ENCODE measurements at regions not wholly inside any gene's neighbourhood (a gene's known extent, or its start where the extent isn't known, plus 50 kb on each side); places are given as distances from the start of the nearest gene placed in this dataset.
"Not testable (repeated sequence)": the region's sequence is repeated elsewhere in the genome, so short reads cannot be mapped to it uniquely, and the experiment has no call there.

DNA sequence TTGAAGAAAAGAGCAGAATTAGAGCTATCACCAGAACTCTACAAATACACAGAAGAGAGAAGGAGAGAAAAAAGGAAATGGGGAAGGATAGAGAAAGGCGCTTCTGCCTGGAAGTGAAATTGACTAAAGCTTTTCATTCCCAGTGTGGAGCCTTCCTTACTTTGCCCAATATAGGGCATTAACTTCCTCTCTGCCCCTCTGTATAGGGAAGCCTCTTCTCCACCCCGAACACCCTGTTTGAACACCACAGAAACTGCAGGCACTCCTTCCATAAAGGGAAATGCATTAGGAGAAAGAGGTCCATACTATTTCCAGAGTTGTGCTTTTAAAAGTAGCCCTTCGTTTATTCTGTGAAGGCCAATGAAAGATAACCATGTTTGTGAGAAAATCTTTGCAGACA is 248.5 kb downstream of the RAP2B start:
- no peak for TF ChIP-seq POLR2A (IDR thresholded peaks at IDR 0.05)
- TF ChIP-seq, protein P1, sequence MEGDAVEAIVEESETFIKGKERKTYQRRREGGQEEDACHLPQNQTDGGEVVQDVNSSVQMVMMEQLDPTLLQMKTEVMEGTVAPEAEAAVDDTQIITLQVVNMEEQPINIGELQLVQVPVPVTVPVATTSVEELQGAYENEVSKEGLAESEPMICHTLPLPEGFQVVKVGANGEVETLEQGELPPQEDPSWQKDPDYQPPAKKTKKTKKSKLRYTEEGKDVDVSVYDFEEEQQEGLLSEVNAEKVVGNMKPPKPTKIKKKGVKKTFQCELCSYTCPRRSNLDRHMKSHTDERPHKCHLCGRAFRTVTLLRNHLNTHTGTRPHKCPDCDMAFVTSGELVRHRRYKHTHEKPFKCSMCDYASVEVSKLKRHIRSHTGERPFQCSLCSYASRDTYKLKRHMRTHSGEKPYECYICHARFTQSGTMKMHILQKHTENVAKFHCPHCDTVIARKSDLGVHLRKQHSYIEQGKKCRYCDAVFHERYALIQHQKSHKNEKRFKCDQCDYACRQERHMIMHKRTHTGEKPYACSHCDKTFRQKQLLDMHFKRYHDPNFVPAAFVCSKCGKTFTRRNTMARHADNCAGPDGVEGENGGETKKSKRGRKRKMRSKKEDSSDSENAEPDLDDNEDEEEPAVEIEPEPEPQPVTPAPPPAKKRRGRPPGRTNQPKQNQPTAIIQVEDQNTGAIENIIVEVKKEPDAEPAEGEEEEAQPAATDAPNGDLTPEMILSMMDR (IDR thresholded peaks at IDR 0.05) = no peak
- no peak for DNase-seq
- Histone ChIP-seq H3K4me1 (replicated peaks in 1 of 2) (no peaks in the 10 kb centered on the region), H3K9me3 (replicated peaks in 1 of 3) (no peaks in the 10 kb centered on the region), H3K27ac (no peak overlapping the region), H3K27me3 (no peaks in the 10 kb centered on the region), H3K36me3 (replicated peaks in 1 of 2) (no peaks in the 10 kb centered on the region), H3K4me3 (no peak overlapping the region)
- 57 to 67% (median 63%) methylated on average over 3 of the region's 3 CpGs for WGBS, 4 donors
- intact Hi-C loops (cut with DNase I) = no loop called here

DNA sequence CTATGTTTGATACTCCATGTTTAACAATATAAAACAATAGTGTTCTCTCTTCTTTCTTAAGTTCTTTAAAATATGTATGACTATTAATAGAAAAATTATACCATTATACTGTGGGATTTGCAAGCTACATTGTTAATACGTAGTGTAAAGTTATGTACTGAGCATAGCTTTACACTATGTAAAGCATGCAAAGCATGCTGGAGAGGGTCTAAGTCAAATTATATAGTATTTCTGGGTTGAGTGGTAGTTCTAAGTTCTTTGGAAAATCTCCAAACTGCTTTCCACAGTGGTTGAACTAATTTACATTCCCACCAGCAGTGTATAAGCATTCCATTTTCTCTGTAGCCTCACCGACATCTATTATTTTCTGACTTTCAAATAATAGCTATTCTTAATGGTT is 253.0 kb downstream of the RAP2B start:
- Histone ChIP-seq H3K9me3 (replicated peaks in 1 of 3) (peaks cover 0 to 9% (median 0%) of the 10 kb centered on the region in 3 donors), H3K4me1 (replicated peaks in 1 of 2) (no peaks in the 10 kb centered on the region), H3K4me3 (no peak overlapping the region), H3K27ac (no peak overlapping the region), H3K36me3 (replicated peaks in 1 of 2) (no peaks in the 10 kb centered on the region), H3K27me3 (no peaks in the 10 kb centered on the region)
- intact Hi-C loops (cut with DNase I) = no loop called here
- WGBS, 4 donors = 80 to 87% (median 83%) methylated on average over 2 of the region's 2 CpGs
- TF ChIP-seq POLR2A (IDR thresholded peaks at IDR 0.05) = no peak
- TF ChIP-seq, protein P1 (IDR thresholded peaks at IDR 0.05) = no peak
- DNase-seq = no peak

DNA sequence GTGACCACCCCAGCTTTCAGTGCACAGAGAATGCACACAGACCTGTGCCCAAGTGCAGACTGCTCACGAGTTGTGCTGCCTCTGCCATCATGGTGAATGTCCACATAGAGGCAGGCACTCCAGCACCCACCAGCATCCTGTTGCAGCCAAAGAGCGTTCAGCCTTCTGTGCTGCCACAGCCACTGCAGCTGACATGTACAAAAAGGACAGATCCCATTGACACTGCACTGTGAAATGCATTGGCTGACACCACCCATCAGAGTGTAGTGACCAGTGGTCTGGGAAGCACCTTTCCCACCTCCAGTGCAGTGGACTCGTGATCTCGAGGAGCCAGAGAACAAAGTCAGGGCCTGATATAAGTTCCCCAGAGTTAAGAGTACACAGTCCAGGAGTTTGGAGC is 260.3 kb downstream of the RAP2B start:
- Histone ChIP-seq H3K4me1 (replicated peaks in 1 of 2) (no peaks in the 10 kb centered on the region), H3K9me3 (replicated peaks in 1 of 3) (peaks cover 0 to 9% (median 8%) of the 10 kb centered on the region in 3 donors), H3K36me3 (replicated peaks in 1 of 2) (no peaks in the 10 kb centered on the region), H3K27me3 (no peaks in the 10 kb centered on the region), H3K4me3 (no peak overlapping the region), H3K27ac (no peak overlapping the region)
- no peak for DNase-seq
- 75 to 83% (median 79%) methylated on average over 2 to 4 of the region's 4 CpGs for WGBS, 4 donors
- TF ChIP-seq POLR2A (IDR thresholded peaks at IDR 0.05) = no peak
- TF ChIP-seq, protein P1 (IDR thresholded peaks at IDR 0.05) = no peak
- intact Hi-C loops (cut with DNase I) = no loop called here

DNA sequence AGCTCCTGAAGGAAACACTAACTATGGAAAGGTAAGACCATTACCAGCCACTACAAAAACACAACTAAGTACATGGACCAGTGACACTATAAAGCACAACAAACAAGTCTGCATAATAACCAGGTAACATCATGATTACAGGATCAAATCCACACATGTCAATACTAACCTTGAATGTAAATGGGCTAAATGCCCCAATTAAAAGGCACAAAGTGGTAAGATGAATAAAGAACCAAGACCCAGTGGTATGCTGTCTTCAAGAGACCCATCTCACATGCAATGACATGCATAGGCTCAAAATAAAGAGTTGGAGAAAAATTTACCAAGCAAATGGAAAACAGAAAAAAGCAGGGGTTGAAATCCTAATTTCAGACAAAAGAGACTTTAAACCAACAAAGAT is 261.8 kb downstream of the RAP2B start:
- intact Hi-C loops (cut with DNase I); H3K36me3 ChIP-seq (replicated peaks in 1 of 2); H3K27me3 ChIP-seq; H3K27ac ChIP-seq; H3K9me3 ChIP-seq (replicated peaks in 1 of 3); H3K4me3 ChIP-seq; DNase-seq; H3K4me1 ChIP-seq (replicated peaks in 1 of 2): not testable (repeated sequence)

DNA sequence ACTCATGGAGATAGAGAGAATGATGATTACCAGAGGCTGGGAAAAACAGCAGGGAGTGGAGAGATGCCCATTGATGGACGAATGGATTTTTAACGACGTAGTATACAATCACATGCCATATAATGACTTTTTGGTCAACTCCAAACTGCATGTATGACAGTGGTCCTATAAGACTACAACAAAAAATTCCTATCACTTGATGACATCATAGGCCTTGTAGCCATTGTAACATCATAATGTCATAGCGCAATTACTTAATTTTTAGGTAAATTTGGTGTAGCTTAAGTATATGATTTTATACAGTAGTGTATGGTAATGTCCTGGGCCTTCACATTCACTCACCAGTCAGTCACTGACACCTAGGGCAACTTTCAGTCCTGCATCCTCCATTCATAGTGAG is 264.3 kb downstream of the RAP2B start:
- 74 to 85% (median 77%) methylated on average over 4 of the region's 4 CpGs for WGBS, 4 donors
- Histone ChIP-seq H3K27me3 (no peaks in the 10 kb centered on the region), H3K27ac (no peak overlapping the region), H3K4me3 (no peak overlapping the region), H3K4me1 (replicated peaks in 1 of 2) (no peaks in the 10 kb centered on the region), H3K9me3 (replicated peaks in 1 of 3) (peaks cover 0 to 8% (median 0%) of the 10 kb centered on the region in 3 donors), H3K36me3 (replicated peaks in 1 of 2) (no peaks in the 10 kb centered on the region)
- no peak for TF ChIP-seq POLR2A (IDR thresholded peaks at IDR 0.05)
- TF ChIP-seq, protein P1 (IDR thresholded peaks at IDR 0.05) = no peak
- intact Hi-C loops (cut with DNase I) = no loop called here
- DNase-seq = no peak

All from adrenal gland (tissue), 9 donors.